ENCODE measurements at regions not wholly inside any gene's neighbourhood (a gene's known extent, or its start where the extent isn't known, plus 50 kb on each side); places are given as distances from the start of the nearest gene placed in this dataset.

DNA sequence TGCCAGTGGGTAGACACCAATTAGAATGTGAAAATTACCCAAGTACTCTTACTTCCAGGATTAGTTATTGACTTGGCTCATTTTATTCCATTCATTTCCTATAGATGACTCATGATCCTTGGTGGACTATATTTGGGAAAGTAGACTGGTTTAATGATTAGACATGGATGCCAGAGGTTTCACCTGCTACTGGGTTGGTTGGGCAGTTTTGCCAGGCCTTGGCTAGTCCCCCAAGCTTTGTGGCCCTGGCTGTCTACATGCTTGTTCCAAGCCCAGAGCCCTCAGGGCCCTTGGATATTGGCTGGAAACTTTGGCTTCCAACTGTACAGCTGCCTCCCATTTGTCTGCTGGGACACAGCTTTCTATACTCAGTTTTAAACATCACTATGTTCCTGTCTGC, 104.1 kb downstream of the ZFP64 start:
- TF ChIP-seq, protein P1, sequence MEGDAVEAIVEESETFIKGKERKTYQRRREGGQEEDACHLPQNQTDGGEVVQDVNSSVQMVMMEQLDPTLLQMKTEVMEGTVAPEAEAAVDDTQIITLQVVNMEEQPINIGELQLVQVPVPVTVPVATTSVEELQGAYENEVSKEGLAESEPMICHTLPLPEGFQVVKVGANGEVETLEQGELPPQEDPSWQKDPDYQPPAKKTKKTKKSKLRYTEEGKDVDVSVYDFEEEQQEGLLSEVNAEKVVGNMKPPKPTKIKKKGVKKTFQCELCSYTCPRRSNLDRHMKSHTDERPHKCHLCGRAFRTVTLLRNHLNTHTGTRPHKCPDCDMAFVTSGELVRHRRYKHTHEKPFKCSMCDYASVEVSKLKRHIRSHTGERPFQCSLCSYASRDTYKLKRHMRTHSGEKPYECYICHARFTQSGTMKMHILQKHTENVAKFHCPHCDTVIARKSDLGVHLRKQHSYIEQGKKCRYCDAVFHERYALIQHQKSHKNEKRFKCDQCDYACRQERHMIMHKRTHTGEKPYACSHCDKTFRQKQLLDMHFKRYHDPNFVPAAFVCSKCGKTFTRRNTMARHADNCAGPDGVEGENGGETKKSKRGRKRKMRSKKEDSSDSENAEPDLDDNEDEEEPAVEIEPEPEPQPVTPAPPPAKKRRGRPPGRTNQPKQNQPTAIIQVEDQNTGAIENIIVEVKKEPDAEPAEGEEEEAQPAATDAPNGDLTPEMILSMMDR (IDR thresholded peaks at IDR 0.05; ENCODE audit: low read length) = no peak
- no peak for TF ChIP-seq EZH2 (IDR thresholded peaks at IDR 0.05; ENCODE audit: borderline replicate concordance, low read length)

Data from OCI-LY1 (cell line).